Chondrocyte (in vitro differentiated cells): ENCODE measurements at regions not wholly inside any gene's neighbourhood (a gene's known extent, or its start where the extent isn't known, plus 50 kb on each side); places are given as distances from the start of the nearest gene placed in this dataset.

Source experiments
- DNase-seq: peaks from one replicate; pipeline ENCODE4 v3.0.0; 2021; ENCODE audit warnings: mixed read lengths, low spot score
- H3K27ac Mint-ChIP-seq: one replicate; pipeline ENCODE4 v1.8.0; 2021; ENCODE audit warnings: mild to moderate bottlenecking, moderate library complexity, mixed read lengths; ENCODE audit not compliant: unreplicated experiment
- H3K27me3 Mint-ChIP-seq: 2 replicates; pipeline ENCODE4 v1.8.0; 2021; ENCODE audit warnings: low read depth, mixed read lengths
- H3K36me3 Mint-ChIP-seq: 2 replicates; pipeline ENCODE4 v1.8.0; 2021; ENCODE audit warnings: low read depth, mixed read lengths
- H3K4me1 Mint-ChIP-seq: 2 replicates; pipeline ENCODE4 v1.8.0; 2021; ENCODE audit warnings: low read depth, mild to moderate bottlenecking, mixed read lengths
- H3K4me3 Mint-ChIP-seq: one replicate; pipeline ENCODE4 v1.8.0; 2021; ENCODE audit warnings: mild to moderate bottlenecking, moderate library complexity, mixed read lengths; ENCODE audit not compliant: unreplicated experiment
- H3K9me3 Mint-ChIP-seq: 2 replicates; pipeline ENCODE4 v1.8.0; 2021; ENCODE audit warnings: low read depth, mixed read lengths
- TF ChIP-seq, protein P1 (sequence below): fragments of 200-600 bp; sonication (generic); IDR thresholded peaks from 2 replicates; pipeline ENCODE4 v1.5.0; 2021; ENCODE audit warnings: antibody characterized with exemption, mild to moderate bottlenecking, moderate library complexity

DNA sequence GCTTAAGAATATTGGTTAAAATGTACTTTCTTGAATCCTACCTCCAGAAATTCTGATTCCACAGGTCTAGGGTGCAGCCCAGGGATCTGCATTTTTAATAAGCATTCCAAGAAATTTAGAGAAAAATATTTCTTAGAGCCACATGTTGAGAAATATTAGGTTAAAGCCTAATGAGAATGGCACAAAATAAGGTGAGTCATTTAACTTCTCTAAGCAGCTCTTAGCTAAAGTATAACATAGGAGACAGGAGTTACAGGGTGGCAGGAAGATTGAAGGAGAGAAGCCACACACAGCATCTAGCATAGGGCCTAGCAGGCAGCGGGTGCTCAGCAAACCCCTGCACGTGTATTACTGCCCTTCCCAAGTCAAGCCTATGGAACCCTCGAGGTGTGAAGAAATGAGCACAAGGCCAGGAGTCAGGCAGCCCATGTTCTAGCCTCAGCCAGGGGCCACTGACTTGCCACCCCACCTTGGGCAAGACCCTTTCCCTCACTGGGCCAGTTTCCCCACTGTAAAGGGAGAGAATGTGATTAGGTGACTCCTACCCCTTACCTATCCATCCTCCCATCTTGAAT, 197.1 kb upstream of the TLE3 start:
- Mint-ChIP-seq H3K27me3 (peaks cover 30% of the 10 kb centered on the region), H3K36me3 (peaks cover 5% of the 10 kb centered on the region), H3K4me3 (no peak overlapping the region), H3K9me3 (peaks cover 3% of the 10 kb centered on the region), H3K27ac (no peak overlapping the region), H3K4me1 (peaks cover 8% of the 10 kb centered on the region)
- TF ChIP-seq, protein P1, sequence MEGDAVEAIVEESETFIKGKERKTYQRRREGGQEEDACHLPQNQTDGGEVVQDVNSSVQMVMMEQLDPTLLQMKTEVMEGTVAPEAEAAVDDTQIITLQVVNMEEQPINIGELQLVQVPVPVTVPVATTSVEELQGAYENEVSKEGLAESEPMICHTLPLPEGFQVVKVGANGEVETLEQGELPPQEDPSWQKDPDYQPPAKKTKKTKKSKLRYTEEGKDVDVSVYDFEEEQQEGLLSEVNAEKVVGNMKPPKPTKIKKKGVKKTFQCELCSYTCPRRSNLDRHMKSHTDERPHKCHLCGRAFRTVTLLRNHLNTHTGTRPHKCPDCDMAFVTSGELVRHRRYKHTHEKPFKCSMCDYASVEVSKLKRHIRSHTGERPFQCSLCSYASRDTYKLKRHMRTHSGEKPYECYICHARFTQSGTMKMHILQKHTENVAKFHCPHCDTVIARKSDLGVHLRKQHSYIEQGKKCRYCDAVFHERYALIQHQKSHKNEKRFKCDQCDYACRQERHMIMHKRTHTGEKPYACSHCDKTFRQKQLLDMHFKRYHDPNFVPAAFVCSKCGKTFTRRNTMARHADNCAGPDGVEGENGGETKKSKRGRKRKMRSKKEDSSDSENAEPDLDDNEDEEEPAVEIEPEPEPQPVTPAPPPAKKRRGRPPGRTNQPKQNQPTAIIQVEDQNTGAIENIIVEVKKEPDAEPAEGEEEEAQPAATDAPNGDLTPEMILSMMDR: no peak
- no peak for DNase-seq

DNA sequence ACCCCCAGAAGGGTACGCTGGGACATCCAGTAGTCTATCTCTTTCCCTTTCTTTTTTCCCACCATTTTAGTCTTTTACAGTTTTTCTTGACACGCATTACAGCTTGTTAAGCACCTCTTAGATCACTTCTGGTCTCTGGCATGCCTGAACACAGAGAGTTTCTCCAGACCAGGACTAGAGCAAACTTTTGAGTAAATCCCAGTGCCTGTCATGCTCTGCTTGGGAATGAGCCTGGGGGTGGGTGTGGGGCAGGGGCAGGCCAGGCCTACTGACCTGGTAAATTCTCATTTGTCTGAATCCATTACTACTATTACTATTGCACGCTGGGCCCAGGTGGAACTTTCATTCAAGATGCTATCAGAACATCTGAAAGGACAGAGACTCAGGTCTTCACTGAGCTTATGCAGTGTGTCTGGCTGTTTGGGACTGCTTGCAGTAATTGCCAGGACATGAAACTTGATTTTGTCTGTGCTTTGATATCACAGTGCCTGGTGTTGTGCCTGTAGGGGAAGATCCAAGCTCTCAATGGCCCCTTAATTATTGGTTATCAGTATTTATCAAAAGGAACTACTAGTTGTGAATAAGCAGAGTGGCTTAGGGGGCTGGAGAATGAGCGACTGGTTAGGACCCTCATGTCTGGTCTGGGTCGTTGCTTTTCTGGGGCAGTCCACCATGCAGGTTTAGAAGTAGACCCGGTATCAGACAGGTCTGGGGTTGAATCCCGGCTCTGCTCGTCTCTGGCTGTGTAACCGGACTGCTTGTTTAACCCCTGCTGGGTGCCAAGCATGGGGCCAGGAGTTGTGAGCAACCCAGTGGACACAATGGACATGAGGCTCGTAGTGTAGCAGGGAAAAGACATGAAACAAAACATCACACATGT, 196.1 kb upstream of the TLE3 start:
- H3K27me3 Mint-ChIP-seq: peaks cover 35% of the 10 kb centered on the region
- peaks cover 5% of the 10 kb centered on the region for H3K36me3 Mint-ChIP-seq
- H3K4me3 Mint-ChIP-seq: no peak overlapping the region
- TF ChIP-seq, protein P1: no peak
- peaks cover 11% of the 10 kb centered on the region for H3K4me1 Mint-ChIP-seq
- H3K27ac Mint-ChIP-seq: no peak overlapping the region
- DNase-seq: no peak
- peaks cover 3% of the 10 kb centered on the region for H3K9me3 Mint-ChIP-seq

DNA sequence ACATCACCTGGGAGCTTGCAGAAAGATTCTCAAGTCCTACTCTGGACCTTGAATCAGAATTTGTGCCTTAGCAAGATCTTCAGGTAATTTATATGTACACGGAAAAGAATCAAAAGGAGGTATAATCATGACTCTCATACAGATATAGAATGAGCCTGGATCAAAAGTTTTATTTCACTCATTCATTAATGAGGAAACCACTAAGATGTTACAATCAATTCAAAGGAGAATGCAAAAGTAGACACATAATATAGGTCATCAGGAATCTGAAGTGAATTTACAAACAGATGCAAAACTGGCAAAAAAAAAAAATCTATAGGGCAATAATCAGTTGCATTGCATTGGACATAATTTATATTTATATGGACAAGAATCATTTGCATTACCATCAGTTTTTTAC, 195.4 kb upstream of the TLE3 start:
- H3K4me3 Mint-ChIP-seq: no peak overlapping the region
- DNase-seq: no peak
- H3K27ac Mint-ChIP-seq: no peak overlapping the region
- H3K27me3 Mint-ChIP-seq: peaks cover 32% of the 10 kb centered on the region
- H3K36me3 Mint-ChIP-seq: peaks cover 5% of the 10 kb centered on the region
- peaks cover 11% of the 10 kb centered on the region for H3K4me1 Mint-ChIP-seq
- peaks cover 3% of the 10 kb centered on the region for H3K9me3 Mint-ChIP-seq
- TF ChIP-seq, protein P1: no peak

DNA sequence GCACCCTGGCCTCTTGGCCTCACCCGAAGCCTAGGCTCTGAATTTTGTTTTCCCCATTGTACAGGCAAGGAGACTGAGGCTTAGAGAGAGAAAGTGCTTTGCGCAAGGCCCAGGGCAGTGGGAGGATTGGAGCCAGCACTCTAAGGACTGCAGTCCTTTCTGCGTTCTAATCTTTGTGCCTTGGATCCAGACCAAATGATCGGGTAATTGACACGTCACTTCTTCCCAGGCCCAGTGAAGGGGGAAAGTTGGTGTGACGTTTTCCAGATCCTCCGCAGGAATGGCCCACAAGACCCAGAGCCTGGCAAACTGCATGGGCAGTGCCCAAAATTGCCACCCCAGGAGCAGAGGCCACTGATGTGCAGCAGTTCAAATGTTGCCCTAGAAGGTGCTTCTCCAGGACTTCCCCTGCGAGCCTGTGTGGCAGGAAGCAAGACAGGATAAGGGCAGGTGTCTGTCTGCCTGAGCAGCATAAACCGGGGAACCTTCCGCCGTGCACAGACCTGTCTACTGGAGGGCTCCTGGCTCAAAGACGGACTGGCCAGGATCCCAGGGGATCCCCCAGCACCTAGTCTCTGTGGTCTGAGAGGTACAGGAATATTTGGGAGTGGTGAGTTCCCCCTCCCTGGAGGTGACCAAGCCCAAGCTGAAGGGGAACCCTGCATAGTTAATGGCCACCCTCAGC, 194.5 kb upstream of the TLE3 start:
- no peak for DNase-seq
- H3K27ac Mint-ChIP-seq: no peak overlapping the region
- H3K9me3 Mint-ChIP-seq: peaks cover 3% of the 10 kb centered on the region
- peaks cover 5% of the 10 kb centered on the region for H3K36me3 Mint-ChIP-seq
- H3K27me3 Mint-ChIP-seq: peaks cover 36% of the 10 kb centered on the region
- H3K4me1 Mint-ChIP-seq: peaks cover 11% of the 10 kb centered on the region
- TF ChIP-seq, protein P1: no peak
- no peak overlapping the region for H3K4me3 Mint-ChIP-seq
